Stimulated activated CD4-positive, alpha-beta T cell treated with anti-CD3 and anti-CD28 coated beads, Interleukin-4, amount 100 ng/mL, for 24 hours (primary cell): ENCODE measurements at regions not wholly inside any gene's neighbourhood (a gene's known extent, or its start where the extent isn't known, plus 50 kb on each side); places are given as distances from the start of the nearest gene placed in this dataset.

ENCODE experiments used
- DNase-seq: peaks from one replicate; pipeline ENCODE4 v3.0.0-alpha.2; 2020

- no peak for DNase-seq
These were observed 306.6 kb upstream of the SOX5 start for GRCh38 chr12:24255920-24256665.

DNA sequence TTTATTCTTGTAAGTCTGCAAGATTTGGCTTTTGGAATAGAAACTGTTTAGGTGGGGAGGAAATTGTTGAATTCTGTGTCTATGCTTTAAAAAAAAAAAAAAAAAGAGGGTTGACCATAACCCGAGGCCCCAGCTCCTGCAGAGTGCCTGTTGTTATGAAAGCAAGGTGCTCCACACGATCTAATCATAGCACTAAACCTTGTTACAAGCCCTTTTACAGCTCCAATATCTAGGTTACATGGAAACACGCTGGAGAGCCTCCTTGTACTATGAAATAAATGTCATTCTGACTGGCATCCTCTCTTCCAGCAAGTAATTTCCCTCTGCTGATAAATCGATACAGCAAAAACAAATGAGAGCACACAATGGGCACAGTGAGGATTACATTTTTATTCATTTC, 303.1 kb upstream of the SOX5 start:
- no peak for DNase-seq

GRCh38 chr12:24246934-24247333, 297.5 kb upstream of the SOX5 start:
- DNase-seq: no peak

DNA sequence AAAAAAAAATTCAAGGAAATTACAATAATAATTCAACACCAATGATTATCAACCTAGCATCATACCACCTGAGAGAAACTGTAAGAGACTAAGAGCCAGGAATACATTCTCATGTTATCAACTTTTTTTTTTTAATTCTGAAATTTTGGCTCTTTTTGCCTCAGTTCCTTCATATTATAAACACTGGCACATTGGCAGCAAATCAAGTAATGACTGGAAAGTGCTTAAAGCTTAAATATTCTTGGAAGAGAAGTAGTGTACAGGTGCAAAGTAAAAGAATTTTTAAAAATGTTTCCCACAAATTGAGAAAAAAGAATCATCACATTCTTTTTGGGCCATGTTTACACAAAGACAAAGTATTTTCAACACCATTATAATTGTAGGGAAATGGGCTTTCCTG, 296.9 kb upstream of the SOX5 start:
- no peak for DNase-seq

DNA sequence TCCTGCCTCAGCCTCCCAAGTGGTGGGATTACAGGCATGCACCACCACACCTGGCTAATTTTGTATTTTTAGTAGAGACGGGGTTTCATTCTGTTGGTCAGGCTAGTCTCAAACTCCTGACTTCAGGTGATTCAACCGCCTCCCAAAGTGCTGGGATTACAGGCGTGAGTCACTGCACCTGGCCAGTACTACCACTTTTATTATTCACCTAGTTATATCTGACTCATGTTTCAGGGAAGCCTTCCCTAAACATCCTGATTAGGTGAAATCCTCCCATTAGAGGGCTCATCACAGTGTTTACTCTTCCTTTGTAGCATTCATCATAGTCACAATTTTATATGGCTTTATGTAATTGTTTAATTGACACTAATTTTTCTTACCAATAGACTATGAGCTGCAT, 295.3 kb upstream of the SOX5 start:
- DNase-seq: no peak

DNA sequence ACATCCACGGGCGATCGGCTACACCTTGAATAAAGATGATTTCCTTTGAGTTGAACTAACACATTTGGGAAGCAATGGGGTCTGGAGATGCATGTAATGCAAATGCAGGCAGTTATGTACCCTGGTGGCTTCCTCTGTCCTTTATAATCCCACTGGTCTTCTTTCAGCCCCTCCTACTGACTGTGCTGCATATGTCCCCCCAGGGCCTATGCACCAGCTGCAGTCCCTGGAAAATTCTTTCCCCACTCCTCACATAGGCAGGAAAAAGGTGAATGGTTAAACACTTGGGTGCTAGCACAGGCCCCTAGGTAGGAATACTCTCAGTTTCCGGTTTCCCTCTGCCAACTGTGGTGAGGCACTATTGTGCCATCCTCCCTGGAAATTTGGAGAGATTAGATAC, 294.8 kb upstream of the SOX5 start:
- no peak for DNase-seq

GRCh38 chr12:24240707-24241106, 291.2 kb upstream of the SOX5 start:
- no peak for DNase-seq

- DNase-seq: no peak
These were observed 284.2 kb upstream of the SOX5 start for GRCh38 chr12:24233519-24234246.

DNA sequence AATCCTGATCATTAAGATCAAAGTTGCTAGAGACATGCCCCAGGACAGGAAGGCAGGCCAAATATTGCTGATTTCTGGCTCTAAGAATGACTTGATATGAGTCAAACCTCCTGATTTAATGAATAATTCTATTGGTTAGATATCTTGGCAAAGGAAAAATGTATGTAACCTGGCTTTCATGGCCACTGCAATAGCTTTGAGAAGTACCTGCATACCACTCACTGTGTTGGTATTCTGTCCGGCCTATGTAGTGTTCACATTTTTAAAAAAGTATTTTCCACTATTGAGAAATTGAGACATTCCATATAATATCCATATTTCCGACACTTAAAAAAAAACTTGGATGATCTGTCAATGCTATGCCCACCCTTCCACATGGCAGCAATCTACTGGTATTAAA, 283.1 kb upstream of the SOX5 start:
- no peak for DNase-seq

DNA sequence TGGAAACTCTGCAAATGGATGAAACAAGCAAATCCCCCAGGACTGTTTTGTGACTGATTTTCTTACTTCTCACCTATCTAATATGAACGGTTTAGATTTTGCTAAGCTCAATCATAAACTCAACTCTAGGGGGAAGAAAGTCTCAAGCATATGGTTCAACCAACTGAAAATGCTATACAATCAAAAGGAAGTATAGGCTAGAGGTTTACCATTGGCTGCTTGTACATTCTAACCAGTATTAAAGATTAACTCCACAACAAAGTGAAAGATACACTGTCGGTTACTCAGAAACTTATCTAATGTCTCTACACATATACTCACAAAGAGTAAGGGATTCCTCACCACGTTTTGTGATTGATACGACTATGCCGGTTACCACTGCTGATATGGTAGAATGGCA, 281.8 kb upstream of the SOX5 start:
- no peak for DNase-seq

DNA sequence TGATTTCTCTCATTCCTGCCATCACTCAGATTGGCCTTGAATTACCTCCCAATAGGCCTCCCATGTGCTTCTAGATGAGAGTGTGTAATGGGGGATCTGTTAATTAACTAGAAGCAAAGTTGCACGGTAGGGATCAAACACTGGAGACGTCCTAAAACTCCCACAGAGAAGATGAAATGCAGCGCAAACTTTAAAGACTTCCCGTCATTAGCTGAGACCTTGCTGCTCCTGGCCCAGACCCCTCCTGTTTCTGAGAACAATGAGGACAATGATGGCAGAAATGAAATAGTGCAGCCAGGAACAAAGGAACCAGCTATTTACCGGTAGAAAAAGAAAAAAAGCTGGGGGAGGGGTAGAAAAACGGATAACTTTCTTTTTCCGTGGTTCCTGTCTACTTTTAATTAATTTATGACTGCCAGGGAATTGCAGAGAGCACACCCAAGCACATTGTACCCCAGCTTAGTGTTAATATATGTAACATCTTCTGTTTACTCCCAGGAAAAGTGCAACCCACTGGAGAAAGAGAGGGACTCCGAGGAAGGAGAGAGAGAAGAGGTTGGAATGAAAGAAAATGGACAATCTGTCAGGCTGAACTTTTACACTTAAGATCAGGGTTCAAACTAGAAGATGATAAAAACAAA, 280.7 kb upstream of the SOX5 start:
- DNase-seq: no peak

DNA sequence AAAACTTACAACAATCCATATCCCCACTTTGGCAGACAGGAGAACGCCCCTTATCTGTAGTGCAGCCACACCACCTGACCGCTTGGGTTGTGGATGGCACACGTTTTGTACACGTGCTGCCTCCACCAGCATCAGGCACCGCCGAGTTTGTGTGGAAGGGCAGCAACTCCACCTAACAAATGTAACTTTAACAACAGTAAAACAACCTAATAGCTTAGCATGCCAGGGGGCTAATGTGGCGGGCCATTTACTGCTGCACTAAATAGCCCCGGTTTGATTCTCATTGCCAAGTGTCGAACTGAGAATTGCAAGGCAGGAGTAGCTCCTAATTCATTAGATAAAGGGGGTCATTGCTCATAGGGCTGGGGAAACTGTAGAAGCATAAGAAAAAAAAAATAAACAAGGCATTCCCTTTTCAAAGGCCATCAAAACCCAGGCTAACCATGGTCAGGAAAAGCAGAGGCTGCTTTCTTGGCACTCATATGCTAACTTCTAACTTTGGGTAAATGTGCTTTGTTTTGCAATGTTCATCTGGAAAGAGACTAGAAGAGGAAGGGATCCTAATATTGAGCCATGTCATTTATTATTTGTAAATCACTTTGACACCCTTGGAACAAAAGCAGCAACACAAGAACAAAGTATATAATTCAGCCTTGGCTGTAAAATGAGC, 279.7 kb upstream of the SOX5 start:
- no peak for DNase-seq

- no peak for DNase-seq
These were observed 278.9 kb upstream of the SOX5 start for GRCh38 chr12:24228371-24228770.

GRCh38 chr12:24227551-24227950, 278.1 kb upstream of the SOX5 start:
- no peak for DNase-seq

- DNase-seq: no peak
These were observed 277.4 kb upstream of the SOX5 start for GRCh38 chr12:24226745-24227350.

- DNase-seq: no peak
These were observed 274.9 kb upstream of the SOX5 start for GRCh38 chr12:24224401-24224800.

GRCh38 chr12:24223926-24224325, 274.5 kb upstream of the SOX5 start:
- no peak for DNase-seq

GRCh38 chr12:24222968-24223367, 273.5 kb upstream of the SOX5 start:
- DNase-seq: no peak

- DNase-seq: no peak
These were observed 263.0 kb upstream of the SOX5 start for GRCh38 chr12:24212496-24212895.

DNA sequence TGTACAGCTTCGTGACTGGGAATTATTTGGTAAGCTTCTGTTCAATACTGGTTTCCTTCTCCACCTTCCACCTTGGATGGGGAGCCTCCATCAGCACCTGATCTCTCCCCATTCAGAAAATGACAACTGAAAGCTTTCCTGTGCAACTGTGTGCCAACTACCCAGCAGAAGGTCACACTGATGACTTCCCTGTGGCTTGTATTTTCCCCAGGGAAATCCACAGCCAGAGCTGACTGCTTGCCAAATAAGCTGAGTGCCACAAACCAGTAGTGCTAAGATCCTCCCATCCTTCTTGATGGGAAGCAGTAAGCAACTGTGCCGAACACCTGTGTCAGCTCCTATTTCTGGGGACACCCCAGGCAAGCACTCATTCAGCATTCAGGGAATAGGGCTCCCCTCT, 257.2 kb upstream of the SOX5 start:
- no peak for DNase-seq

DNA sequence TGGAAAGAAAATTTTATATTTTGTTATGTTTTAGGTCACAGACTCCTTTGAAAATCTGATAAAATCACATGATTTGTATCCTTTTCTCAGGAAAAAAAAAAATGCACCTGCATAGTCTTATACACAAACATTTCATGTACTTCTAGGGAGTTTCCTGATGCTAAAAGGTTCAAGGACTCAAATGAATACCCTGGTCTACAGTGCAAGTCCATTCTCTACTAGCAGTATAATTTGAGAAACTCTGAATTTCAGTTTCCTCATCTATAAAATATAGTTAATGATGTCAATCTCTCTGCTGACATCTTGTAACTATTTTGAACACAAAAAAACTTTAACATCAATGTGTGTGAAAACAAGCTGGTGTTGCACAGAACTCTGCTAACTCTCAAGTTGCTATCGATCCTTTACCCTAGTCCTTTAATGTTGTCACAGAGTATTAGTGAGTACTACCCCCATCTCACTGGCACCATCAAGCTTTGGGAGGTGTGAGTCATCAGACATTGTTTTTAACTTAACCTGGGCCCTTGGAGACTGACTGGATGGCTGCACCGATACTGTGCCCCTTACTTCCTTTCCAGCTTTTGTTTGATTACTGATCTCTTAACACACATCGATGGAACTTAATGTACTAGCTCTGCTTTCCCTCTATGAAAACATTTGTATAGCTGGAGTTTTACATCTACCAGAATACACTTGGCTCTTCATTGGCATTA, 251.9 kb upstream of the SOX5 start:
- DNase-seq: no peak

DNA sequence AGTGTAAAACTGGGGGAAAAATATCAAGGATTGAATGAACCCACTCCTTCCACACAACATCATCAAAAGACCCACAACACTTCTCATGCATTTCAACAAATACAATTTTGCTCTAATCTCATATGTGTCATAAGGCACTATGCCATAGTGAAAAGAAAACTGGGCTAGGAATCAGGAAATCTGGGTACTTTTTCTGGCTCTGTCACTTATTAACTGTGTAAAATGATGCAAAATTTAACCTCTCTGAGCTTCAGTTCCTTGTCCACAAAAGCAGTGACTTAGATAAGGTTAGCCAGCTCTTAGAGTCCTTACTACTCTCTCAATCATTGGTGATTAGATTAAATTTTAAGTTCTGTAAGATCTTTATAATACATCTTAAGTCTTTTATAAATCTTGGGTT, 250.5 kb upstream of the SOX5 start:
- no peak for DNase-seq
